Activated naive CD4-positive, alpha-beta T cell treated with anti-CD3 and anti-CD28 coated beads for 36 hours (primary cell): ENCODE measurements at regions not wholly inside any gene's neighbourhood (a gene's known extent, or its start where the extent isn't known, plus 50 kb on each side); places are given as distances from the start of the nearest gene placed in this dataset.

Experiments
- CTCF ChIA-PET: fragments of 350-600 bp; sonication (Branson Sonifier 250); formaldehyde crosslinking; loops from one replicate; lab custom pipeline; 2021; ENCODE audit warnings: antibody characterized with exemption; lab: Charles Lee
- DNase-seq: peaks from one replicate; pipeline ENCODE4 v3.0.0-alpha.2; 2020
- H3K27ac Mint-ChIP-seq: one replicate; pipeline ENCODE4 v1.8.0; 2021; ENCODE audit warnings: mild to moderate bottlenecking, mixed read lengths
- H3K27me3 Mint-ChIP-seq: one replicate; pipeline ENCODE4 v1.8.0; 2021; ENCODE audit warnings: low read depth, mixed read lengths
- H3K36me3 Mint-ChIP-seq: one replicate; pipeline ENCODE4 v1.8.0; 2021; ENCODE audit warnings: low read depth, mixed read lengths
- H3K4me1 Mint-ChIP-seq: one replicate; pipeline ENCODE4 v1.8.0; 2021; ENCODE audit warnings: low read depth, mixed read lengths
- H3K4me3 Mint-ChIP-seq: one replicate; pipeline ENCODE4 v1.8.0; 2021; ENCODE audit warnings: mild to moderate bottlenecking, moderate library complexity, mixed read lengths
- H3K9me3 Mint-ChIP-seq: one replicate; pipeline ENCODE4 v1.8.0; 2021; ENCODE audit warnings: mixed read lengths
- intact Hi-C: fragments of 100-400 bp; cut with micrococcal nuclease; formaldehyde crosslinking; loops from one replicate; pipeline ENCODE4 v1.15.1; 2023

- H3K4me1 Mint-ChIP-seq = no peaks in the 10 kb centered on the region
- no peak for DNase-seq
- no peaks in the 10 kb centered on the region for H3K27me3 Mint-ChIP-seq
- H3K9me3 Mint-ChIP-seq = peaks cover 15% of the 10 kb centered on the region
- H3K36me3 Mint-ChIP-seq = no peaks in the 10 kb centered on the region
- no peak overlapping the region for H3K27ac Mint-ChIP-seq
- H3K4me3 Mint-ChIP-seq = no peak overlapping the region
- CTCF ChIA-PET = no interaction called here
- intact Hi-C loops = no loop called here
These were observed 717.6 kb downstream of the SORCS1 start for GRCh38 chr10:106446920-106447319.

- no peak for DNase-seq
- CTCF ChIA-PET = no interaction called here
- H3K4me1 Mint-ChIP-seq = no peaks in the 10 kb centered on the region
- H3K36me3 Mint-ChIP-seq = no peaks in the 10 kb centered on the region
- no peak overlapping the region for H3K27ac Mint-ChIP-seq
- no peaks in the 10 kb centered on the region for H3K27me3 Mint-ChIP-seq
- peaks cover 12% of the 10 kb centered on the region for H3K9me3 Mint-ChIP-seq
- no peak overlapping the region for H3K4me3 Mint-ChIP-seq
- intact Hi-C loops = no loop called here
These were observed 722.3 kb downstream of the SORCS1 start for GRCh38 chr10:106442223-106442622.

GRCh38 chr10:106440767-106441166 lies 723.7 kb downstream of the SORCS1 start:
- no peak overlapping the region for H3K4me3 Mint-ChIP-seq
- H3K27ac Mint-ChIP-seq = no peak overlapping the region
- no peaks in the 10 kb centered on the region for H3K36me3 Mint-ChIP-seq
- no peaks in the 10 kb centered on the region for H3K27me3 Mint-ChIP-seq
- DNase-seq = no peak
- CTCF ChIA-PET = interaction anchor here (1.0 kb wide), 1 partner anchor 10 kb away, joined by 3 read pairs; no protein-coding TSS in a partner anchor
- intact Hi-C loops = no loop called here
- H3K9me3 Mint-ChIP-seq = peaks cover 5% of the 10 kb centered on the region
- H3K4me1 Mint-ChIP-seq = no peaks in the 10 kb centered on the region

GRCh38 chr10:106440355-106440754 lies 724.2 kb downstream of the SORCS1 start:
- Mint-ChIP-seq H3K36me3 (no peaks in the 10 kb centered on the region), H3K9me3 (peaks cover 5% of the 10 kb centered on the region), H3K4me3 (no peak overlapping the region), H3K27ac (no peak overlapping the region), H3K4me1 (no peaks in the 10 kb centered on the region), H3K27me3 (no peaks in the 10 kb centered on the region)
- CTCF ChIA-PET = no interaction called here
- DNase-seq = no peak
- intact Hi-C loops = no loop called here

- intact Hi-C loops = no loop called here
- CTCF ChIA-PET = no interaction called here
- H3K27me3 Mint-ChIP-seq = no peaks in the 10 kb centered on the region
- H3K27ac Mint-ChIP-seq = no peak overlapping the region
- no peaks in the 10 kb centered on the region for H3K4me1 Mint-ChIP-seq
- no peaks in the 10 kb centered on the region for H3K36me3 Mint-ChIP-seq
- no peak overlapping the region for H3K4me3 Mint-ChIP-seq
- peaks cover 2% of the 10 kb centered on the region for H3K9me3 Mint-ChIP-seq
- no peak for DNase-seq
These were observed 725.1 kb downstream of the SORCS1 start for GRCh38 chr10:106439366-106439765.

GRCh38 chr10:106438386-106438785 lies 726.1 kb downstream of the SORCS1 start:
- CTCF ChIA-PET = no interaction called here

GRCh38 chr10:106436123-106436715 lies 728.3 kb downstream of the SORCS1 start:
- Mint-ChIP-seq H3K36me3 (no peaks in the 10 kb centered on the region), H3K4me3 (no peak overlapping the region), H3K4me1 (no peaks in the 10 kb centered on the region), H3K9me3 (no peaks in the 10 kb centered on the region), H3K27ac (no peak overlapping the region), H3K27me3 (no peaks in the 10 kb centered on the region)
- DNase-seq = no peak
- intact Hi-C loops = no loop called here
- CTCF ChIA-PET = no interaction called here

More at GRCh38 chr10:106438386-106438785, 726.1 kb downstream of the SORCS1 start:
- H3K27me3 Mint-ChIP-seq = no peaks in the 10 kb centered on the region
- H3K4me1 Mint-ChIP-seq = no peaks in the 10 kb centered on the region
- H3K27ac Mint-ChIP-seq = no peak overlapping the region
- DNase-seq = no peak
- H3K36me3 Mint-ChIP-seq = no peaks in the 10 kb centered on the region
- intact Hi-C loops = no loop called here
- H3K4me3 Mint-ChIP-seq = no peak overlapping the region
- H3K9me3 Mint-ChIP-seq = no peaks in the 10 kb centered on the region

GRCh38 chr10:106435081-106435480 lies 729.4 kb downstream of the SORCS1 start:
- CTCF ChIA-PET = no interaction called here
- Mint-ChIP-seq H3K27me3 (no peaks in the 10 kb centered on the region), H3K9me3 (no peaks in the 10 kb centered on the region), H3K36me3 (no peaks in the 10 kb centered on the region), H3K4me3 (no peak overlapping the region), H3K27ac (no peak overlapping the region), H3K4me1 (no peaks in the 10 kb centered on the region)
- no peak for DNase-seq
- intact Hi-C loops = no loop called here

GRCh38 chr10:106424981-106425380 lies 739.5 kb downstream of the SORCS1 start:
- Mint-ChIP-seq H3K9me3 (peaks cover 4% of the 10 kb centered on the region), H3K36me3 (no peaks in the 10 kb centered on the region), H3K27ac (no peak overlapping the region), H3K4me3 (no peak overlapping the region), H3K4me1 (no peaks in the 10 kb centered on the region), H3K27me3 (no peaks in the 10 kb centered on the region)
- intact Hi-C loops = no loop called here
- CTCF ChIA-PET = no interaction called here
- no peak for DNase-seq

- Mint-ChIP-seq H3K36me3 (no peaks in the 10 kb centered on the region), H3K27ac (no peak overlapping the region), H3K9me3 (peaks cover 4% of the 10 kb centered on the region), H3K4me3 (no peak overlapping the region), H3K4me1 (no peaks in the 10 kb centered on the region), H3K27me3 (no peaks in the 10 kb centered on the region)
- DNase-seq = no peak
- CTCF ChIA-PET = no interaction called here
- intact Hi-C loops = no loop called here
These were observed 740.5 kb downstream of the SORCS1 start for GRCh38 chr10:106424054-106424453.

- intact Hi-C loops = no loop called here
- no peaks in the 10 kb centered on the region for H3K36me3 Mint-ChIP-seq
- H3K9me3 Mint-ChIP-seq = no peaks in the 10 kb centered on the region
- no peak overlapping the region for H3K27ac Mint-ChIP-seq
- DNase-seq = no peak
- no peaks in the 10 kb centered on the region for H3K4me1 Mint-ChIP-seq
- CTCF ChIA-PET = no interaction called here
- H3K27me3 Mint-ChIP-seq = no peaks in the 10 kb centered on the region
- H3K4me3 Mint-ChIP-seq = no peak overlapping the region
These were observed 754.2 kb downstream of the SORCS1 start for GRCh38 chr10:106410331-106410730.

- H3K9me3 Mint-ChIP-seq = no peaks in the 10 kb centered on the region
- CTCF ChIA-PET = no interaction called here
- H3K4me1 Mint-ChIP-seq = no peaks in the 10 kb centered on the region
- no peaks in the 10 kb centered on the region for H3K36me3 Mint-ChIP-seq
- H3K27me3 Mint-ChIP-seq = no peaks in the 10 kb centered on the region
- H3K27ac Mint-ChIP-seq = no peak overlapping the region
- DNase-seq = no peak
- intact Hi-C loops = no loop called here
- H3K4me3 Mint-ChIP-seq = no peak overlapping the region
These were observed 759.4 kb downstream of the SORCS1 start for GRCh38 chr10:106405141-106405540.

GRCh38 chr10:106402458-106402857 lies 762.0 kb downstream of the SORCS1 start:
- no peak for DNase-seq
- no peaks in the 10 kb centered on the region for H3K9me3 Mint-ChIP-seq
- CTCF ChIA-PET = no interaction called here
- H3K36me3 Mint-ChIP-seq = no peaks in the 10 kb centered on the region
- H3K4me3 Mint-ChIP-seq = no peak overlapping the region
- H3K27ac Mint-ChIP-seq = no peak overlapping the region
- no peaks in the 10 kb centered on the region for H3K4me1 Mint-ChIP-seq
- H3K27me3 Mint-ChIP-seq = no peaks in the 10 kb centered on the region
- intact Hi-C loops = no loop called here
